Fibroblast of pulmonary artery (primary cell): ENCODE measurements at regions not wholly inside any gene's neighbourhood (a gene's known extent, or its start where the extent isn't known, plus 50 kb on each side); places are given as distances from the start of the nearest gene placed in this dataset.
"Not testable (repeated sequence)": the region's sequence is repeated elsewhere in the genome, so short reads cannot be mapped to it uniquely, and the experiment has no call there.

Experiments
- DNase-seq: peaks from one replicate; pipeline ENCODE4 v3.0.0-alpha.2; 2010; ENCODE audit warnings: low read depth
- H3K4me3 ChIP-seq: replicated peaks from 2 replicates; pipeline ENCODE4 v1.5.1; 2011; ENCODE audit warnings: low read depth, mild to moderate bottlenecking, control low read depth, low read length, moderate library complexity
- TF ChIP-seq, protein P1 (sequence below): IDR thresholded peaks from 2 replicates; pipeline ENCODE4 v1.5.1; 2011; ENCODE audit warnings: mild to moderate bottlenecking, control low read depth, low read length, inconsistent platforms; ENCODE audit errors: missing control alignments

DNA sequence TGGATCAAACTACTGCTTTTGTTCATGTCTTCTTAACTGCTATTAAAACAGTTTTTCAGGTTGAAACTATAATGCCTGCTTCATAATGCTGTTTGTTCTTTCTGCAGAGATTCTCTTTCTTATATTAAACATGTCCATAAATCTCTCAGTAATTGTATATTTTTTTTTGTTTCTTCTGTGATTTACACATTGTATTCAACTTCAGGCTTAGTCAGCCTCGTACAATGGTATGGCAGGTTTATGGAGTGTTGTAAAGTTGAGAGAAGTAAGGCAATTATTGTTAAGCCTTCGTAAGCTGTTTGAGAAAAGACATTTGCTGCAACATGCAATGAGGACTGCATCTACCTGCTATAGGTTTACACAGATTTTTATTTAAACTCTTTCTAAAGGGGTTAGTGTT, 977.1 kb downstream of the DIPK2A start:
- TF ChIP-seq, protein P1, sequence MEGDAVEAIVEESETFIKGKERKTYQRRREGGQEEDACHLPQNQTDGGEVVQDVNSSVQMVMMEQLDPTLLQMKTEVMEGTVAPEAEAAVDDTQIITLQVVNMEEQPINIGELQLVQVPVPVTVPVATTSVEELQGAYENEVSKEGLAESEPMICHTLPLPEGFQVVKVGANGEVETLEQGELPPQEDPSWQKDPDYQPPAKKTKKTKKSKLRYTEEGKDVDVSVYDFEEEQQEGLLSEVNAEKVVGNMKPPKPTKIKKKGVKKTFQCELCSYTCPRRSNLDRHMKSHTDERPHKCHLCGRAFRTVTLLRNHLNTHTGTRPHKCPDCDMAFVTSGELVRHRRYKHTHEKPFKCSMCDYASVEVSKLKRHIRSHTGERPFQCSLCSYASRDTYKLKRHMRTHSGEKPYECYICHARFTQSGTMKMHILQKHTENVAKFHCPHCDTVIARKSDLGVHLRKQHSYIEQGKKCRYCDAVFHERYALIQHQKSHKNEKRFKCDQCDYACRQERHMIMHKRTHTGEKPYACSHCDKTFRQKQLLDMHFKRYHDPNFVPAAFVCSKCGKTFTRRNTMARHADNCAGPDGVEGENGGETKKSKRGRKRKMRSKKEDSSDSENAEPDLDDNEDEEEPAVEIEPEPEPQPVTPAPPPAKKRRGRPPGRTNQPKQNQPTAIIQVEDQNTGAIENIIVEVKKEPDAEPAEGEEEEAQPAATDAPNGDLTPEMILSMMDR: no peak
- no peak overlapping the region for H3K4me3 ChIP-seq
- no peak for DNase-seq

GRCh38 chr3:144953959-144954358, 982.3 kb downstream of the DIPK2A start:
- H3K4me3 ChIP-seq: no peak overlapping the region
- DNase-seq: no peak
- TF ChIP-seq, protein P1: no peak

DNA sequence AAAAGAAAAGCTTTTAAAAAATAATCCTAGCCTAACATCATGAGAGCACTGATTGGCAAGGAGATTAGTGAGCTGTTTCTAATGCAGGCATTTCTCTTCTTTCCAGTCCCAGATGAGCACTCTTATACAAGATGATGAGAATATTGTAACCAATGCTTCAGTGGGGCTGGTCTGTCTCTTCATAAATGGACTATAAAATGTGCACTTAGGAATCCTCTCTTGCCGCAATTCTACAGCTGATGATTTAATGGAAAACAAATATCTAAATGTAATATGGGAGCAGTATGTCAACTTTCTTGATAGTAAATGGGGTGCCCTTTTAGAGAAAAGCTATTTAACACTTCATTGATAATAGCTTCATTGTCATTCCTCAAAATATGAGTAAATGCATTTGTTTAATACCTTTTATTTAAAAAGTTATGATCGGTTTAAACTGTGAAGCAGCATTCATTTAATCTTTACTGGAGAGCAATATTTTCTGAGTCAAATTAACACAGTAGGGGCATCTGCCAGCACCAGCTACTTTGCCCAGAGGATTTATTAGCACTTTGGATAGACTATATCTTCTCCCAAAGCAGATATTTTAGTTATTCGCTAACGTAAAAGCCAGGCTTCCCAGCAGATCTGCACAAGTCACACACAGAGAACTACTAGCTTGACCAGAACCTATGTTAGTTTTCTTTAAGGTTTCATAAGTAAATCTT, 985.9 kb downstream of the DIPK2A start:
- TF ChIP-seq, protein P1: no peak
- DNase-seq: no peak
- no peak overlapping the region for H3K4me3 ChIP-seq

DNA sequence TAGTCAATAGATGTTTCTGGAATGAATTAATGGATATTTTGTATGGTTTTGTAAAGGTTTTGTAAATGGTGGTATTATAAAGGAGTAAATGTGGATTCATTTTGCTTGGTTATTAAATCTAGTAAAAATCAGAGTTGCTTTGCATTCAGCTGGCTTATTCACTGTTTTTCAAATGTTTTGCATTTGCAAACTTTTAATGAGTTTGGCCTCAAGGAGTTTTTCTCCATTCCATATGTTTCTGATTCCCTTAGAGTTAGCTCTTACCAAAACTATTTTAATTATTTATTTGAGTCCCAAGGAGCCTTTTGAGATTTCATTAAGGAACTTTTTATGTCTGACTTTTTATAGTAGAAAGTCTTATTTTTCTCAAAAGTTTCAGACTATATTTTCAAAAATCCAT, 992.2 kb downstream of the DIPK2A start:
- TF ChIP-seq, protein P1: no peak
- no peak overlapping the region for H3K4me3 ChIP-seq
- no peak for DNase-seq

DNA sequence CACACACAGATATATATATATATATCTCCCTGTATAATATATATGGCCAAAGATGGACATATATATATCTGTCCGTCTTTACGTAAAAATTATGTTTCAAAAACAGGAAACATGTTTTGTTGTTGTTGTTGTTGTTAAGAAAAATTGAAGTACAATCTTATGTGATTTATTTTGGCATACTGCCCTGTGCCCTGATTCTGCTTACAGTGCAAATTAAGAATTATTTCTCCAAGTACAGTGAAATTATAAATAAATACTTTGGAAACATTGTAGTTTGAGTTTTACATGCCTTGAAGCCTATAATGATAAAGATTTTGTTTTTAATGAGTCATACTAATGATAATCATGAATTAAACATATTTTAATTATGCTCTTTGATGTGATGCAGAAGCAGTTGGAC, 994.9 kb downstream of the DIPK2A start:
- H3K4me3 ChIP-seq: no peak overlapping the region
- DNase-seq: no peak
- TF ChIP-seq, protein P1: no peak

- H3K4me3 ChIP-seq: no peak overlapping the region
- no peak for DNase-seq
- TF ChIP-seq, protein P1: no peak
These were observed 997.2 kb downstream of the DIPK2A start for GRCh38 chr3:144968750-144969350.

DNA sequence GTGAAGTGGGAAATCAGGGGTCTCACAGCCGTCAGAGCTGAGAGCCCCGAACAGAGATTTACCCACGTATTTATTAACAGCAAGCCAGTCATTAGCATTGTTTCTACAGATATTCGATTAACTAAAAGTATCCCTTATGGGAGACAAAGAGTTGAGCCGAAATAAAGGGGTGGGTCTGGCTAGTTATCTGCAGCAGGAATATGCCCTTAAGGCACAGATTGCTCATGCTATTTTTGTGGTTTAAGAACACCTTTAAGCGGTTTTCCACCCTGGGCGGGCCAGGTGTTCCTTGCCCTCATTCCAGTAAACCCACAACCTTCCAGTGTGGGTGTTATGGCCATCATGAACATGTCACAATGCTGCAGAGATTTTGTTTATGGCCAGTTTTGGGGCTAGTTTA, 1012.9 kb downstream of the DIPK2A start:
- DNase-seq, H3K4me3 ChIP-seq: not testable (repeated sequence)
